ENCODE measurements at regions not wholly inside any gene's neighbourhood (a gene's known extent, or its start where the extent isn't known, plus 50 kb on each side); places are given as distances from the start of the nearest gene placed in this dataset.

DNA sequence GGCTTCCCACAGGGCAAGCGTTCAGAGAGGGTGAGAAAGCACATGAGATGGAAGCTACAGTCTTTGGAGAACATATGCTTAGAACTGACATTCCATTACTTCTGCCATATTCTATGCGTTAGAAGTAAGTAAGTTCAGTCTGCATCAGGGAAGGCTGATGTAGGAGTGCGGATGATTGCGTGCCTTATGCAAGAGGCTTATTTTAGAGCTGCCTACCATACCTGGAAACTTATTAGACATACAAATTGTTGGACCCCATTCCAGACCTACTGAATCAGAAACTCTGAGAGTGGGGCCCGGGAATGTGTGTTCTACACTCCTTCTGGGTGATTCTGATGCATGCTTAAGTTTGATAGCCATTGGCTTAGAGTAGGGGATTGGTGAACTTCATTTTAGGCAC, 174.9 kb downstream of the KTN1 start:
- no peak overlapping the region for H3K4me3 ChIP-seq (ENCODE audit: control insufficient read depth, low read depth, low read length)
- no peak for DNase-seq (ENCODE audit: low read depth)
- TF ChIP-seq, protein P1, sequence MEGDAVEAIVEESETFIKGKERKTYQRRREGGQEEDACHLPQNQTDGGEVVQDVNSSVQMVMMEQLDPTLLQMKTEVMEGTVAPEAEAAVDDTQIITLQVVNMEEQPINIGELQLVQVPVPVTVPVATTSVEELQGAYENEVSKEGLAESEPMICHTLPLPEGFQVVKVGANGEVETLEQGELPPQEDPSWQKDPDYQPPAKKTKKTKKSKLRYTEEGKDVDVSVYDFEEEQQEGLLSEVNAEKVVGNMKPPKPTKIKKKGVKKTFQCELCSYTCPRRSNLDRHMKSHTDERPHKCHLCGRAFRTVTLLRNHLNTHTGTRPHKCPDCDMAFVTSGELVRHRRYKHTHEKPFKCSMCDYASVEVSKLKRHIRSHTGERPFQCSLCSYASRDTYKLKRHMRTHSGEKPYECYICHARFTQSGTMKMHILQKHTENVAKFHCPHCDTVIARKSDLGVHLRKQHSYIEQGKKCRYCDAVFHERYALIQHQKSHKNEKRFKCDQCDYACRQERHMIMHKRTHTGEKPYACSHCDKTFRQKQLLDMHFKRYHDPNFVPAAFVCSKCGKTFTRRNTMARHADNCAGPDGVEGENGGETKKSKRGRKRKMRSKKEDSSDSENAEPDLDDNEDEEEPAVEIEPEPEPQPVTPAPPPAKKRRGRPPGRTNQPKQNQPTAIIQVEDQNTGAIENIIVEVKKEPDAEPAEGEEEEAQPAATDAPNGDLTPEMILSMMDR (IDR thresholded peaks at IDR 0.05; ENCODE audit: control insufficient read depth, insufficient read depth, low read depth, low read length, missing control alignments), result no peak

DNA sequence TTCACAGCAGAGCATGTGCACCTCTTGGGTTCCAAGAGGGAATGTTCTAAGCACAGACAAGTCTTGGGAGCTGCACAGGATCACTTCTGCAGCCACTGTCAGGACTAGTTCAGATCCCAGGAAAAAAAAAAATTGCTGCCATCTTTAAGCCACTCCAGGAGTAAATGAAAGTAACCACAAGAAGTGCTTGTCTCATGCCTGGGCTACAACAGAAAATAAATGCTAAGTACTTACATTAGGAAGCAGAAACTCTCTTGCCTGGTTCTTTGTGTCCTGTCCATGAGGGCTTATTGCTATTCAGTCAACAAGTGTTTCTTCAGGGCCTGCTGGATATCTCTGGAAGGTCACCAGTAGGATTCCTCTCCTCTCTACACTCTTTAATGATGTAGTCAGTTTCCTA, 176.1 kb downstream of the KTN1 start:
- H3K4me3 ChIP-seq (ENCODE audit: control insufficient read depth, low read depth, low read length), result no peak overlapping the region
- DNase-seq (ENCODE audit: low read depth), result no peak
- TF ChIP-seq, protein P1 (IDR thresholded peaks at IDR 0.05; ENCODE audit: control insufficient read depth, insufficient read depth, low read depth, low read length, missing control alignments), result no peak

DNA sequence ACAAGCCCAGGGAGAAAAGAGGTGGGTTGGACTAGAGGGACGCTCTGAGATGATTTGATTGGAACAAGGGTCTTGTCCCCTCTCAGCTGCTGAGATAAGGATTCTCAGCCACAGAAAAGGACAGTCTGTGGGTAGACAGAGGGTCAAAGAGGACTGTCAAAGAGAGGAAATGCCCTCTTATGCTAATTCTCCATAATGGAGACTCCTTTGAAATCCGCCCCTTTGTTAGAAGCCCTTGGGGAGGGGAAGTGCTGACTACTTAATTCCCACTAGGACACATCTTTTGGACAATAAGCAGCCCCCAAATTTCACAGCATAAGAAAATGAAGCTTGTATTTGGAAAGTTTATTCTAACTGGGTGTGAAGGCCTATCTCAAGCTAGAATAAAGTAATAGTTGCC, 176.6 kb downstream of the KTN1 start:
- TF ChIP-seq, protein P1 (IDR thresholded peaks at IDR 0.05; ENCODE audit: control insufficient read depth, insufficient read depth, low read depth, low read length, missing control alignments), result no peak
- DNase-seq (ENCODE audit: low read depth), result no peak
- H3K4me3 ChIP-seq (ENCODE audit: control insufficient read depth, low read depth, low read length), result no peak overlapping the region

DNA sequence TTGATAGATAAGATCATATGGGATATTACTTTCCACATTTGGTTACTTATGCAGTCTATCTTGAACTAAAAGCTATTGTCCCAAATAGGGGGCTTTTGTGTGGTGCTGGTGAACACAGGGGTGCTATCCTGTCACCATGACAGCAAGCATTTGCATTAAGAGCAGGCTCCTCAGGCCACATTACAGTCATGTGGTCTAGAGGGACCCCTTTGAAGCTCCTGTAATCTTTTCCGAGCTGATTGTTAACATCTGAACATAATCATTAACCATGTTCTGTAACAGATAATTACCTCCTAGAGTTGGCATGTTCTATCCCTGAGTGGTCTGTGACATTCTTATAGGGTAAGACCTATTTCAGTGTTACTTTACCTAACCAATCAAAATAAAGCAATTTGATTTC, 178.8 kb downstream of the KTN1 start:
- H3K4me3 ChIP-seq (ENCODE audit: control insufficient read depth, low read depth, low read length), result no peak overlapping the region
- no peak for DNase-seq (ENCODE audit: low read depth)
- TF ChIP-seq, protein P1 (IDR thresholded peaks at IDR 0.05; ENCODE audit: control insufficient read depth, insufficient read depth, low read depth, low read length, missing control alignments), result no peak

DNA sequence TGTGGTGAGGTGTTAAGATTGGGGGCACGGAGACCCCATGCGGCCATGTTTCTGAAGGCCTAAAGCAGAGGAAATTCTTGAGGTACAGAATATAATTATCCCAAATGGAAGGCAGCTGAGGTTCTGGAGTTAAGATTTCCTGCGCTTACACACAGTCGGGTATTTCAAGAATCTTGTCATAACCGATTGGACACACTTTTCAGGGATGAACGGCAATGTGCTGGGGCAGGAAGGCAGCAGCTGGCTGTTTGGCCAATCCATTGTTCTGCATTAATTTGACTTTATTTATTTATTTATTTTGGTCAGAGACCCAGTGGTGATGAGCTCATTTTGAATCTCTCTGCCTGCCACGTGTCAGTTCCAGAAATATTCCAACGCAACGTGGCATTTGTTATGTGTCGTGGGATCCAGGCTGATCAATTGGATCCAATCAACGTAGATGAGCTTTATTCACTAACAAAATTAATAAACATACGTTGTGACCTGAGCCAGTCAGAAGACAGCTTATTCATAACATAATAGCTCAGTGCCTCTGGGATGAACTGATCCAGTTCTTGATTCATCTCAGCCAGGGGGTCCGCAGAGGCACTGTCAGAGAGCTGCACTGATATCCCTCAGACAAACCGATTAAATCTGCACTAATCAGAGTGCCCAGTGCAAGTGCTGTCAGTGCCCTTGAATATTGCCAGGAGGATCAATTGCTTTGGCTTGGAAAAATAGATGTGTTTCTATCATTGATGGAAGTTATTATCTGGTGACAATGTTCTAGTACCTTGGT, 181.0 kb downstream of the KTN1 start:
- TF ChIP-seq, protein P1 (IDR thresholded peaks at IDR 0.05; ENCODE audit: control insufficient read depth, insufficient read depth, low read depth, low read length, missing control alignments), result no peak
- H3K4me3 ChIP-seq (ENCODE audit: control insufficient read depth, low read depth, low read length), result no peak overlapping the region
- no peak for DNase-seq (ENCODE audit: low read depth)

DNA sequence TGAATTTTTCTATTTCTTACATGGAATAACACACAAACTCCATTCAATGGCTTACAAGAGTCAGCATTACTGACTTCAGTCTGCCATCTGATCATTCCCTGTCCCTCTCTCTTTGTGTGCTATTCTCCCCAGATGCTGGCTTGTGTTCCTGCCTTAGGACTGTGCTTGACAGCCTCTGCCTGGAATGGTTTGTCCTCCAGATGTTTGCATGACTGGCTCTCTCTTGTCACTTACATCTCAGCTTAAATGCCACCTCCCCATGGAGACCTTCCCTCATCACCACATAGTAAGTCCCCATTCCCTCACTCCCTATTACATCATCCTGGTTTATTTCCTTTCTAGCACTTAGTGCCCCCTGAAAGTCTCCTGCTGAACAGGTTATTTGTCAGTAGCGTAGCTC, 181.6 kb downstream of the KTN1 start:
- no peak for DNase-seq (ENCODE audit: low read depth)
- TF ChIP-seq, protein P1 (IDR thresholded peaks at IDR 0.05; ENCODE audit: control insufficient read depth, insufficient read depth, low read depth, low read length, missing control alignments), result no peak
- no peak overlapping the region for H3K4me3 ChIP-seq (ENCODE audit: control insufficient read depth, low read depth, low read length)

All from AG09309 (cell line).